GM12891 (cell line): ENCODE measurements at regions not wholly inside any gene's neighbourhood (a gene's known extent, or its start where the extent isn't known, plus 50 kb on each side); places are given as distances from the start of the nearest gene placed in this dataset.
"Not testable (repeated sequence)": the region's sequence is repeated elsewhere in the genome, so short reads cannot be mapped to it uniquely, and the experiment has no call there.

Source experiments
- DNase-seq: peaks from one replicate; pipeline ENCODE4 v3.0.0; 2011; ENCODE audit warnings: low spot score; ENCODE audit not compliant: insufficient read length
- FAIRE-seq: peaks from 2 replicates; lab custom pipeline; 2011; peaks lifted over from hg19 to GRCh38; lab: Jason Lieb, UNC
- PAX5 ChIP-seq: IDR thresholded peaks from 2 replicates; pipeline ENCODE4 v1.6.1; 2011; ENCODE audit warnings: low read length, moderate library complexity, mild to moderate bottlenecking; ENCODE audit not compliant: insufficient read depth, severe bottlenecking
- POLR2A ChIP-seq: IDR thresholded peaks from 2 replicates; pipeline ENCODE4 v1.6.1; 2011; ENCODE audit warnings: low read depth, low read length, control low read depth
- POLR2AphosphoS5 ChIP-seq: IDR thresholded peaks from 2 replicates; pipeline ENCODE4 v1.6.1; 2011; ENCODE audit warnings: low read depth, low read length, control low read depth
- POU2F2 ChIP-seq: IDR thresholded peaks from 2 replicates; pipeline ENCODE4 v1.6.1; 2011; ENCODE audit warnings: low read depth, mild to moderate bottlenecking, control low read depth, low read length, moderate library complexity
- SPI1 ChIP-seq: IDR thresholded peaks from 2 replicates; pipeline ENCODE4 v1.6.1; 2011; ENCODE audit warnings: low read depth, low read length, control low read depth
- TAF1 ChIP-seq: IDR thresholded peaks from 2 replicates; pipeline ENCODE4 v1.6.1; 2011; ENCODE audit warnings: low read depth, low read length, control low read depth

- no peak for DNase-seq
- TF ChIP-seq POLR2A = no peak
Measured at GRCh38 chr3:6654670-6655069, 206.2 kb upstream of the GRM7 start.

DNA sequence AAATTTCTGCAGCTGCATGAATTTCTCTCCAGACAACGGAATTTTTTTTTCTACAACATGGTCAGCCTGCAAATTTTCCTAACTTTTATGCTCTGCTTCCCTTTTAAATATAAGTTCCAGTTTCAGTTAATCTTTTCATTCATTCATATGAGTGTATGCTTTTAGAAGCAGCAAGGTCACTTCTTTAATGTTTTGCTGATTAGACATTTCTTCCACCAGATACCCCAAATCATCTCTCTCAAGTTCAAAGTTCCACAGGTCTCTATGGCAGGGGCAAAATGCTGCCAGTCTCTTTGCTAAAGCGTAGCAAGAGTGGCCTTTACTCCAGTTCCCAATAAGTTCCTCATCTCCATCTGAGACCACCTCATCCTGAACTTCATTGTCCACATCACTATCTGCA lies 205.6 kb upstream of the GRM7 start:
- DNase-seq = no peak
- FAIRE-seq = no peak
- no peak for TF ChIP-seq SPI1

More at GRCh38 chr3:6654670-6655069, 206.2 kb upstream of the GRM7 start:
- no peak for FAIRE-seq

DNA sequence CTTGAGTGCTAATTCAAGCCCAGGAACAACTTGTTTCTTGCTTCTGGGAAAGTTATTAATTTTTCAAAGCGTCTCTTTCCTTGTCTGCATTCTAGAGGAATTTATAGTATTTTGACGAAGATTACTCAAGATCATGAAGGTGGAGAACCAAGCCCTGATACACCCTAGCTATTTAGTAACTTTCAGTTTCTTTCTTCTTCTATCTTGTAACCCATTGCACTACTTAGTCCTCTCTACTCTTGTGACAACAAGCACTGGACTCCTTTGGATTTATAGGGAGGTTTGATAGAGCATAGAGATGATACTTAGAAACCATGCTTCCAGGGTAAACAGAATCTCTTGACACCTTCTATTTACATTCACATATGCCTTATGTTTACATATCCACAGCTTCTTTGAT lies 203.3 kb upstream of the GRM7 start:
- TF ChIP-seq POLR2AphosphoS5 = no peak
- DNase-seq (no peak), FAIRE-seq (no peak)

- FAIRE-seq (no peak), DNase-seq (no peak)
- TF ChIP-seq POLR2A (no peak), POLR2AphosphoS5 (no peak), PAX5 (no peak), SPI1 (no peak), TAF1 (no peak), POU2F2 (no peak)
Measured at GRCh38 chr3:6667354-6667753, 193.6 kb upstream of the GRM7 start.

DNA sequence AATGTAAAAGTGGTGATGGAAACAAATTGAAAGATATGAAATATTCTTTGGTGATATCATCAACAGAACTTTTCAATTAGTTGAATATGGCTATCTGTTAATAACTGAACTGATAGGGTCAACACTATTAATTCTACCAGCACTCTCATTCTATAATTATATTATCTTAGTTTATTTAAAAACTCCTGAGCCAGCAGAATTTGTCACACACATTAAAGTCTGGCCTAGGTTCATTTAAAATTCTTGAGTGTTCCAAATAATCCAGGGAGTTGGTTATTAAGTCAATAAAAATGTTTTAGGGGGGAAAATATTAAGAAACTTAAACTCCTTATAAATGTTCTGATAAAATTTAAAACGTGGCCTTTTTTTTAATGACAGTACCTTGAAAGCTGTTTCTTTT lies 189.6 kb upstream of the GRM7 start:
- FAIRE-seq = no peak
- no peak for DNase-seq
- no peak for TF ChIP-seq PAX5
- no peak for TF ChIP-seq TAF1
- TF ChIP-seq POU2F2 = no peak
- no peak for TF ChIP-seq SPI1
- no peak for TF ChIP-seq POLR2A
- TF ChIP-seq POLR2AphosphoS5 = no peak

- TF ChIP-seq TAF1 = no peak
- TF ChIP-seq PAX5 = no peak
- TF ChIP-seq POLR2A = no peak
- TF ChIP-seq POLR2AphosphoS5 = no peak
- TF ChIP-seq SPI1 = peak; percentile 95
- DNase-seq (no peak), FAIRE-seq (no peak)
Measured at GRCh38 chr3:6679510-6679909, 181.4 kb upstream of the GRM7 start.

- FAIRE-seq (no peak), DNase-seq (peak; percentile 10)
- no peak for TF ChIP-seq PAX5
- TF ChIP-seq SPI1 = 0 out of 2 replicates have a peak, but pooled peaks have one; percentile 15
- TF ChIP-seq TAF1 = no peak
Measured at GRCh38 chr3:6680119-6680806, 180.7 kb upstream of the GRM7 start.

DNA sequence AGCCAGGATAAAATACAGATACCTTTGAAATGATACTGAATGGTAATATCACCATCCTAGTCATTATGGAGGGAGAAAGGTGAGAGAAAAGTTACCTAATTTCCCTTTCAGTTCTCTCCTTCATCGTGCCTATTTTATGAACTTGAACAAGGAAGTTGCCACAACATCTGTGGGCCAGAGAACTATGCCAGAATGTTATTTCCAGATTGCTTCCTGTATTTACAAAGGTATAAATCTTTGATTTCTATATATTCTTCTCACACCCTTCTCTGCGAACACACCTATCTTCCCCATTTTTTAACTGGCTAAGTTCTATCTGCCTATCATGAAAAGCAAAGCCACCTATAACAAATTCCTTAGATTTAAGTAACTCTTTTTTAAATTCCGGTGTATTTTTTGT lies 163.6 kb upstream of the GRM7 start:
- DNase-seq (no peak), FAIRE-seq (no peak)
- TF ChIP-seq POLR2A (no peak), SPI1 (no peak), PAX5 (no peak), POU2F2 (no peak), TAF1 (no peak), POLR2AphosphoS5 (no peak)

- TF ChIP-seq SPI1 = no peak
- TF ChIP-seq POLR2A = no peak
- TF ChIP-seq TAF1 = no peak
- no peak for TF ChIP-seq POLR2AphosphoS5
- TF ChIP-seq POU2F2 = no peak
- no peak for TF ChIP-seq PAX5
- no peak for FAIRE-seq
- no peak for DNase-seq
Measured at GRCh38 chr3:6697722-6698121, 163.2 kb upstream of the GRM7 start.

GRCh38 chr3:6704817-6705216 lies 156.1 kb upstream of the GRM7 start:
- not testable (repeated sequence) for FAIRE-seq, DNase-seq

DNA sequence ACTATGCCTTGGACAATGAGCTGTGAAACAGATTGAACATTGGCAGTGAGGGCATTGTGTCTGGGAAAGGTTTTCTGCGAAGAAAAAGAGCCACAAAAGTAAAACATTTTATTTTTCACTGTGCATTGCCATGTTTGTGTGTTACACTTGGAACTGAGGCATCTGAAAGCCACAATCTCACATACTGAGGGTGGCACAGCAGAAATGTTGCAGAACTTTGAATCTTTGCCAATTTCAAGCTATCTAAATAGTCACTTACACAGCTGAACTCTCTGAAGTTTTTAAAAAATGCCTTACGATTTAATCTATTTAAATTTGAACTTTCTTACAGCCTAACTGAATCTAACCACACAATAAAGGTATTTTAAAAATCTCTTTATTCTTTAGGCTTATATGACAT lies 154.1 kb upstream of the GRM7 start:
- DNase-seq = no peak
- FAIRE-seq = no peak
- no peak for TF ChIP-seq PAX5
- TF ChIP-seq POU2F2 = no peak
- TF ChIP-seq POLR2A = no peak
- no peak for TF ChIP-seq POLR2AphosphoS5
- TF ChIP-seq TAF1 = no peak
- TF ChIP-seq SPI1 = no peak
